Stimulated activated CD4-positive, alpha-beta T cell treated with anti-CD3 and anti-CD28 coated beads, Interleukin-2, amount 100 ng/mL, for 48 hours (primary cell): ENCODE measurements at regions not wholly inside any gene's neighbourhood (a gene's known extent, or its start where the extent isn't known, plus 50 kb on each side); places are given as distances from the start of the nearest gene placed in this dataset.
"Not testable (repeated sequence)": the region's sequence is repeated elsewhere in the genome, so short reads cannot be mapped to it uniquely, and the experiment has no call there.

Experiments used
- DNase-seq, 2 donors: peaks; one replicate each; pipeline ENCODE4 v3.0.0-alpha.2; 2020

- DNase-seq, result no peak
Measured at GRCh38 chr13:87986639-87987250, 315.6 kb downstream of the SLITRK5 start.

- DNase-seq, result no peak
Measured at GRCh38 chr13:87998081-87998480, 326.9 kb downstream of the SLITRK5 start.

DNA sequence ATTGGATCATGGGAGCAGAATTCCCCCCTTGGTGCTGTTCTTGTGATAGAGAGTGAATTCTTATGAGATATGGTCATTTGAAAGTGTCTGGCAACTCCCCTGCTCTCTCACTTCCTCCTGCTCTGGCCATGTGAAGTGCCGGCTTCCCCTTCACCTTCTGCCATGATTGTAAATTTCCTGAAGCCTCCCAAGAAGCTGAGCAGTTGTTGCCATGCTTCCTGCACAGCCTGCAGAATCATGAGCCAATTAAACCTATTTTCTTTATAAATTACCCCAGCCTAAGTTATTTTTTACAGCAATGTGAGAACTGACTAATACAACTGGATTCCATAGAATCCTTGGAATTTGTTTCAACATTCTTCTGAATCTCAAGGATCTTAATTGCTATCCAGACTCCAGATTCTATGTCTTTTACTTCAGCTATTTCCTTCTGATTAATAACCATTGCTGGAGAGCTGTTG lies 328.1 kb downstream of the SLITRK5 start:
- DNase-seq, result no peak

- no peak for DNase-seq
Measured at GRCh38 chr13:87999788-88000187, 328.6 kb downstream of the SLITRK5 start.

GRCh38 chr13:88000239-88000638 lies 329.1 kb downstream of the SLITRK5 start:
- DNase-seq, result no peak

DNA sequence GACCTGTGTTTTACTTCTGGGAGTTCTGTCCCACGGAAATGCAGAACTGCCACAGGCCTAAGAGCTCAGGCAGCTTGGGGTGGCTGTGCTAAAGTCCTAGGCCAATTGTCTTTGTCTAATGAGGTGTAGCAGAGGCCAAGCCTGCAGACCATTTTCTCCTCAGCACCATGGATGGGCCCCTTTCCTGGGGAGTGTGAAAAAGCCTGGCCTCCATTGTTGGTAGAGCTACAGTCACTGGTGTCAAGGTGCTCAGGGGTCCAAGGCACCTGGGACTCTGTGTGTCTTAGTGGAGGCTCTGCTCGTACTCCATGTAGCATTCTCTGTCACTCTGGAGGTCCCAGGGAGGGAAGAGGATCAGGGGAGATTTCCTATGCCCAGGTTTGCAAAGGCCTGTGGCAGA lies 329.6 kb downstream of the SLITRK5 start:
- no peak for DNase-seq

GRCh38 chr13:88005188-88005587 lies 334.0 kb downstream of the SLITRK5 start:
- DNase-seq, result no peak

GRCh38 chr13:88014527-88014926 lies 343.4 kb downstream of the SLITRK5 start:
- no peak for DNase-seq

GRCh38 chr13:88022431-88023208 lies 351.4 kb downstream of the SLITRK5 start:
- no peak for DNase-seq

DNA sequence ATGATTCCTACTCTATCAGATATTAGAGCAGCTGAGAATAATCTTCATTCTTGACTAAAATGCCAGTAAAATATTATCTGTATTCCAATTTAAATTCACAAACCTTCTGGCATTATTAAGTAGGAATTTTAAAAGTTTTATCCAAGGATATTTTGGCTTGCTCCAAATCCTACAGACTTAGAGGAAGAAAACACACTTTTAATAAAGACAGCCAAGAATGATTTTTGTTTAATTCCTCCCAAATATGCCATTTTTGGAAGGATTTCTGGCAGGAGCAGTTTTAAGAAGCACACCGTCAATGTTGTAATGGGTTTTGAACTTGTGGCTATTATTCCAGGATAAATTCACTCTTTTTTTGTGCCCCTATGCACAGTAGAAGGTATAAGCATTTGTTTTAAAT lies 355.1 kb downstream of the SLITRK5 start:
- DNase-seq, result no peak

GRCh38 chr13:88031980-88032559 lies 360.9 kb downstream of the SLITRK5 start:
- no peak for DNase-seq

GRCh38 chr13:88036205-88036604 lies 365.0 kb downstream of the SLITRK5 start:
- DNase-seq, result not testable (repeated sequence)

GRCh38 chr13:88042489-88042888 lies 371.3 kb downstream of the SLITRK5 start:
- no peak for DNase-seq

- DNase-seq, result no peak
Measured at GRCh38 chr13:88051746-88052482, 380.7 kb downstream of the SLITRK5 start.

- DNase-seq, result no peak
Measured at GRCh38 chr13:88063741-88064140, 392.6 kb downstream of the SLITRK5 start.

DNA sequence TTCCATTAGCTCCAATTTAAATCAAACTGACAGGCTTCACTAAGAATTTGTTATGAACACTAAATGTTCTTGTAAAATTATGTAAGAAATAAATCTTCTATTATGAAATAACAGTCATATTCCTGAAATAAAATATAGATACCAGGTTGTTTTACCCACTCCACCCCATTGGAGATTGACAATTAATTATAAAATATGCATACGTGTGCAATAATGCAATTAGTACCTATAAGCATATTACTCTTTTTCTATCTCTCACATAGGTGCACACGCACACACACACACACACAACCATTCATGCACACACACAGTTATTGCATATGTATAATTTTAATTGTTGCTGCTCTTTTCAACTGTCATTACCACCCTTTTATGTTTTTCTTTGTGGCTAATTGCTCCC lies 395.7 kb downstream of the SLITRK5 start:
- no peak for DNase-seq

DNA sequence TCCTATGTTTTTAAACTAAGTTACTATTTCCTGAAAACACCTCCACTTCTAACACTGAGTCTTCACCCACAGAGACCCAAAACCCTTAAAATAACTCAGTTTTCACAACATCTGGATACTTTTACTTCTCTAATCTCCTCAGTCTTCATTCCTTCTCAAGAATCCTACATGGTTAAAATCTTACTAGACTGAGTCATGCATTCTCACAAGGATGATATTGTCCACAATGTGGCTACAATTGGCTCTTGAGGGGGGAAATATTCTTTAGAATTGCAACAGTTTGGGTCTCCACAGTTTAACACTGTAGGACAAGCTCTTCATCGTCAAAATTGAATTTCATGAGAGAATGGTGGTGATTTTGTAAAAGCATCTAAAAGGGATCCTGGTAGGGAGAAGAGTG lies 397.1 kb downstream of the SLITRK5 start:
- DNase-seq, result no peak

DNA sequence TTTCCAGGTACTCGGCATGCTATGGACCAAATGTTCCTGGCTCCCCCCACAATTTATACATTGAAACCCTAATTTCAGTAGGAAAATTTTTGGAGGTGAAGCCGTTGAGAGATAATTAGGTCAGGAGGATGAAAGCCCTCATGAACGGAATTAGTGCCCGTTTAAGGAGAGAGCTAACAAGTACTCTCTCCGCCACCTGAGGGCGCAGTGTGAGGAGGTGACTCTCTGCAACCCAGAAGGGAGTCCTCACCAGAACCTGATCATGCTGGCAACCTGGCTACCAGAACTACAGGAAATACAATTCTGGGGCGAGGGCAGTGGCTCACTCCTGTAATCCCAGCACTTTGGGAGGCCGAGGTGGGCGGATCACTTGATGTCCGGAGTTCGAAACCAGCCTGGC lies 397.8 kb downstream of the SLITRK5 start:
- DNase-seq, result no peak

DNA sequence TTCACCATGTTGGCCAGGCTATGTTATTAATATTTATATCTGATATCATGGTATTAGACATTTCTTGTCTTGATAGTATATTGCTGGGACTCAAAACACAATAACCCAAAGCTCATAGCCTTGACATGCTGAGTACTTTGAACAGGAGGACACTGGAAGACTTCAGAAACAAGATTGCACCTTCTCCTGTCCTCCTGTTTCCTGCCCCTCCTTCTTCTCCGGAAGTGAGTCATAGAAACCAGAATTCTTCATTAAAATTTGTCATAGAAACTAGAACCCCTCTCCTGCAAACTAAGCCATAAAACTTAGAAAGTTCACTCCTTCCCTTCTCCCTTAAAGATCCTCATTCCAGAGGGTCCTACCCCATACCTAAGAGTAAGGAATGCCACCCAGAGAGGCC lies 400.2 kb downstream of the SLITRK5 start:
- DNase-seq, result no peak

DNA sequence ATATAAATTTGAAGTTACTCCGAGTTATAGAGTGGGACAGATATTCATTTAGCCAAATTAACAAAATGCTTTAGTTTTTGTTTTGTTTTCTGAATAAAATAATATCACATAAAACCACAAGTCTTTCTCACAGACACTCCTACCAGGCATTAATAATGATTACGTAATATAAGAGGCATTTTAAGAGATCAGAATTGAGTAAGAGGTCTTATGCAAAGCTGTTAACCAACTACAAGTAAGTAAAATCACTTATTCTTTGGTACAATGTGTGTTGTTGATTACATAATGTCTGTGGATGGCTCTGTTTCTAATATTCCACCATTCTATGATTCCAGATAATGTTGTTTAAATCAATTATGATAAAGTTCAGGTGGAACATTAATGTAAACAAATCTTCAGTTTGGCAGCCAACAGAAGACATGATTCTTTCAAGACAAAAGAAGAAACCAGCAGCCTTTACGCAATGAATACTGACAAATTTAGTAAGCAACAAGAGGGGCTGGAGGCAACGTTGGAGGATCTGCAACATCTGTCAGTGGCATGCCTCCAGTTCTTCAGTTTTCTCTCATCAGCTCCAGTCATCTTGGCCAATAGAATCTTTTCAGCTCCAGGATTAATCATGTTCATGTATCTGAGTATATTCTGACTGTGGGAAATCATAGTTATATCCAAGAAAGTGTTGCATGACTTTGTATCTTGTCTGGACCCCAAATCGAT lies 403.8 kb downstream of the SLITRK5 start:
- DNase-seq, result no peak

DNA sequence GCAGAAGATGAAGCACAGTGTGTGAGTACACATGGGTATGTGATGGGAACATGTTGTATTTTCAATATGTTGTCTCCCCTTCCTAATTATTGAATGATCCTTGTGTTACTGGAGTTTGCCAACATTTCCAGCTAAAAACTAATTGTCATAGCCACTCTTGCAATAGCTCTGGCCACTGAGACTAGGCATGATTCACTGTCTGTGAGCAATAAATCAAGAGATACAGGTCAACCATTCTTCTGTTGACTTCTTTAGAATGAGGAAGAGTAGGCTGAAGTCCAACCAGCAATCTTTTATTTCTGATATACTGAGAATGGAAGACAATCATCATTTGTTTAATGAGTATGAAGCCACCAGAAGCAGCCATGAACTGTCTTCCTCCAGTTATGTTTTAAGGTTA lies 413.9 kb downstream of the SLITRK5 start:
- no peak for DNase-seq

DNA sequence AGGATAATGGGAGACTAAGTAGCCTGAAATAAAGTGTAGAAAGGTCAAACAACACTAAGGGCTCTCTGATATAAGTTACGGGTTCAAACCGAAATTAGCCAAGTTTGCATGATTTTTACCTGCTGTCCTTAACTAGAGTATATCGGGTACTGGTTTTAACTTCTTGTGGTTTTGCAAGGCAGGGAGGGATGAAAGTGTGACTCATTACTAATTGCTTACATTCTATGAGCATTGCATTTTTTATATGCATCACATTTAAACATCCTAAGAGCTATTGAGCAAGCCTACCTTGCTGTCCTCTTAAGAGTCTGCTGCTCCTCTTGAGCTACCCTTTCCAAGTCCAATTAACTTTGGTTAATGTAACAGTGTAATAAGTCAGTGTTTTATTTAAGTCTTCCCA lies 415.4 kb downstream of the SLITRK5 start:
- DNase-seq, result no peak

GRCh38 chr13:88097541-88097940 lies 426.4 kb downstream of the SLITRK5 start:
- DNase-seq, result no peak
